Activated gamma-delta T cell treated with Interleukin-2 at 50 U/mL for 16 hours (primary cell): ENCODE measurements at regions not wholly inside any gene's neighbourhood (a gene's known extent, or its start where the extent isn't known, plus 50 kb on each side); places are given as distances from the start of the nearest gene placed in this dataset.
A peak's percentile ranks its signal among the peaks of the same experiment; 100 is the strongest.

ENCODE experiments used
- DNase-seq: peaks from one replicate; pipeline ENCODE4 v3.0.0-alpha.2; 2020

- DNase-seq: no peak
These were observed 488.0 kb upstream of the SUCLG2 start for GRCh38 chr3:68142441-68142840.

- DNase-seq: no peak
These were observed 485.5 kb upstream of the SUCLG2 start for GRCh38 chr3:68139897-68140296.

- DNase-seq: no peak
These were observed 482.0 kb upstream of the SUCLG2 start for GRCh38 chr3:68136411-68136810.

- no peak for DNase-seq
These were observed 480.7 kb upstream of the SUCLG2 start for GRCh38 chr3:68135067-68135466.

GRCh38 chr3:68129065-68129464 is 474.7 kb upstream of the SUCLG2 start:
- no peak for DNase-seq

- no peak for DNase-seq
These were observed 468.8 kb upstream of the SUCLG2 start for GRCh38 chr3:68123231-68123630.

- no peak for DNase-seq
These were observed 466.9 kb upstream of the SUCLG2 start for GRCh38 chr3:68121287-68121686.

GRCh38 chr3:68116580-68116979 is 462.2 kb upstream of the SUCLG2 start:
- DNase-seq: no peak

- DNase-seq: no peak
These were observed 449.4 kb upstream of the SUCLG2 start for GRCh38 chr3:68103811-68104210.

- DNase-seq: no peak
These were observed 436.2 kb upstream of the SUCLG2 start for GRCh38 chr3:68090571-68090970.

GRCh38 chr3:68089572-68090011 is 435.2 kb upstream of the SUCLG2 start:
- no peak for DNase-seq

GRCh38 chr3:68088636-68089035 is 434.2 kb upstream of the SUCLG2 start:
- DNase-seq: no peak

- peak; percentile 30 for DNase-seq
These were observed 433.8 kb upstream of the SUCLG2 start for GRCh38 chr3:68088216-68088615.

- DNase-seq: no peak
These were observed 417.6 kb upstream of the SUCLG2 start for GRCh38 chr3:68072062-68072461.

- DNase-seq: no peak
These were observed 415.8 kb upstream of the SUCLG2 start for GRCh38 chr3:68070186-68070585.

GRCh38 chr3:68067314-68067713 is 412.9 kb upstream of the SUCLG2 start:
- DNase-seq: no peak

GRCh38 chr3:68062926-68063325 is 408.5 kb upstream of the SUCLG2 start:
- DNase-seq: no peak

GRCh38 chr3:68060910-68061309 is 406.5 kb upstream of the SUCLG2 start:
- DNase-seq: no peak

GRCh38 chr3:68060191-68060590 is 405.8 kb upstream of the SUCLG2 start:
- no peak for DNase-seq

GRCh38 chr3:68059628-68060152 is 405.3 kb upstream of the SUCLG2 start:
- no peak for DNase-seq

- peak; percentile 59 for DNase-seq
These were observed 403.4 kb upstream of the SUCLG2 start for GRCh38 chr3:68057637-68058320.

- DNase-seq: no peak
These were observed 402.1 kb upstream of the SUCLG2 start for GRCh38 chr3:68056556-68056955.

GRCh38 chr3:68055215-68055614 is 400.8 kb upstream of the SUCLG2 start:
- DNase-seq: no peak

- no peak for DNase-seq
These were observed 395.4 kb upstream of the SUCLG2 start for GRCh38 chr3:68049776-68050175.

- no peak for DNase-seq
These were observed 391.6 kb upstream of the SUCLG2 start for GRCh38 chr3:68045976-68046375.
